GM12878 (cell line): ENCODE measurements at regions not wholly inside any gene's neighbourhood (a gene's known extent, or its start where the extent isn't known, plus 50 kb on each side); places are given as distances from the start of the nearest gene placed in this dataset.

ENCODE experiments used
- ATAC-seq: fragments of 200-7000 bp; cut with Tn5 transposase; 3 replicates; pipeline ENCODE4 v1.9.1; 2020; ENCODE audit warnings: mild to moderate bottlenecking, moderate library complexity
- BruUV-seq: library from RNA; stranded (reverse); fragments of 400-500 nt; replicated peaks from 2 replicates; lab custom pipeline; 2021; lab: Mats Ljungman, UMichigan
- CTCF ChIA-PET: fragments of 300-600 bp; sonication (Branson Sonifier 250); formaldehyde crosslinking; extraction: SDS; loops from one replicate; lab custom pipeline; 2021; ENCODE audit warnings: inconsistent platforms; lab: Yijun Ruan, JAX
- POLR2A ChIA-PET: fragments of 350-600 bp; formaldehyde crosslinking; extraction: SDS; loops from one replicate; lab custom pipeline; 2021; ENCODE audit warnings: inconsistent platforms; lab: Charles Lee
- RAD21 ChIA-PET: fragments of 300-600 bp; sonication (Branson Sonifier 250); formaldehyde crosslinking; loops from one replicate; lab custom pipeline; 2023; ENCODE audit warnings: antibody characterized with exemption; ENCODE audit not compliant: unreplicated experiment; lab: Charles Lee
- SMC1A ChIA-PET: fragments of 300-600 bp; sonication (Branson Sonifier 250); formaldehyde crosslinking; loops from one replicate; lab custom pipeline; 2023; ENCODE audit not compliant: unreplicated experiment, uncharacterized antibody; lab: Charles Lee
- DNase-seq: peaks from one replicate; pipeline ENCODE4 v3.0.0-alpha.2; 2011; ENCODE audit warnings: low read depth, low spot score
- FAIRE-seq: peaks from 3 replicates; lab custom pipeline; 2011; peaks lifted over from hg19 to GRCh38; lab: Jason Lieb, UNC
- H2AFZ ChIP-seq: 2 replicates; pipeline ENCODE4 v1.6.0; 2011; ENCODE audit warnings: low read depth, low read length, control low read depth; ENCODE audit not compliant: control insufficient read depth
- H3K27ac ChIP-seq: 2 replicates; pipeline ENCODE4 v1.5.1; 2011; ENCODE audit warnings: control low read depth; ENCODE audit not compliant: control insufficient read depth, insufficient read depth
- H3K27me3 ChIP-seq, 2 experiments: replicated peaks in 1 of 2; 2 replicates each; pipeline versions ENCODE4 v1.6.0 to v1.6.1; 2011; ENCODE audit warnings: low read length in 1 of 2; ENCODE audit not compliant: control insufficient read depth in 2 of 2, insufficient read depth in 2 of 2
- H3K36me3 ChIP-seq, 2 experiments: 2 replicates each; pipeline ENCODE4 v1.5.1; 2011; ENCODE audit warnings: low read length in 1 of 2; ENCODE audit not compliant: control insufficient read depth in 2 of 2, insufficient read depth in 2 of 2
- H3K4me1 ChIP-seq: 2 replicates; pipeline ENCODE4 v1.6.1; 2011; ENCODE audit warnings: mild to moderate bottlenecking, low read length, moderate library complexity, mixed read lengths; ENCODE audit not compliant: control insufficient read depth, insufficient read depth
- H3K4me2 ChIP-seq: 2 replicates; pipeline ENCODE4 v1.6.0; 2011; ENCODE audit warnings: control low read depth; ENCODE audit not compliant: control insufficient read depth, insufficient read depth
- H3K4me3 ChIP-seq: fragments of 200-600 bp; sonication (generic); 2 replicates; pipeline ENCODE4 v1.5.1; 2016
- H3K79me2 ChIP-seq: 2 replicates; pipeline ENCODE4 v1.6.0; 2011; ENCODE audit warnings: low read length; ENCODE audit not compliant: control insufficient read depth, insufficient read depth
- H3K9ac ChIP-seq: 2 replicates; pipeline ENCODE4 v1.8.0; 2011; ENCODE audit warnings: low read length, control low read depth, mixed read lengths; ENCODE audit not compliant: control insufficient read depth, insufficient read depth
- H3K9me3 ChIP-seq: replicated peaks from 3 replicates; pipeline ENCODE4 v1.5.1; 2011; ENCODE audit warnings: mild to moderate bottlenecking, low read length; ENCODE audit not compliant: control insufficient read depth, insufficient read depth
- H4K20me1 ChIP-seq: 2 replicates; pipeline ENCODE4 v1.6.0; 2011; ENCODE audit not compliant: control insufficient read depth, insufficient read depth
- ASH2L ChIP-seq: fragments of 300-600, 200-600 bp; sonication (generic); IDR thresholded peaks from 2 replicates; pipeline ENCODE4 v1.6.1; 2017; ENCODE audit warnings: low read depth, mild to moderate bottlenecking, borderline replicate concordance
- BACH1 ChIP-seq: fragments of 450-650 bp; IDR thresholded peaks from 2 replicates; pipeline ENCODE4 v1.6.1; 2017; ENCODE audit warnings: mild to moderate bottlenecking, borderline replicate concordance
- BCL11A ChIP-seq: IDR thresholded peaks from 2 replicates; pipeline ENCODE4 v1.6.1; 2011; ENCODE audit warnings: low read depth, low read length
- BHLHE40 ChIP-seq, 2 experiments: fragments of 450-650 bp in 1 of 2; IDR thresholded peaks; 2 replicates each; pipeline ENCODE4 v1.6.1; 2011 to 2017; ENCODE audit warnings: low read depth in 2 of 2, borderline replicate concordance in 1 of 2, improper control_type of control experiment in 1 of 2, low read length in 1 of 2, mild to moderate bottlenecking in 1 of 2
- BMI1 ChIP-seq: fragments of 450-650 bp; IDR thresholded peaks from 2 replicates; pipeline ENCODE4 v1.6.1; 2016; ENCODE audit warnings: mild to moderate bottlenecking, moderate library complexity, borderline replicate concordance
- DPF2 ChIP-seq: fragments of 450-650 bp; IDR thresholded peaks from 2 replicates; pipeline ENCODE4 v1.6.1; 2017; ENCODE audit warnings: mild to moderate bottlenecking
- EP300 ChIP-seq, 2 experiments: fragments of 150-350 bp in 1 of 2; IDR thresholded peaks; 2 replicates each; pipeline ENCODE4 v1.6.1; 2011 to 2012; ENCODE audit warnings: low read depth in 2 of 2, low read length in 2 of 2, borderline replicate concordance in 1 of 2, improper control_type of control experiment in 1 of 2, inconsistent platforms in 1 of 2; ENCODE audit not compliant: control insufficient read depth in 1 of 2
- HDAC2 ChIP-seq: fragments of 200-600 bp; sonication (generic); IDR thresholded peaks from 2 replicates; pipeline ENCODE4 v1.6.1; 2017
- KLF5 ChIP-seq: fragments of 450-650 bp; IDR thresholded peaks from 2 replicates; pipeline ENCODE4 v1.6.1; 2014; ENCODE audit warnings: mild to moderate bottlenecking; ENCODE audit not compliant: partially characterized antibody
- MTA2 ChIP-seq: fragments of 450-650 bp; IDR thresholded peaks from 2 replicates; pipeline ENCODE4 v1.6.1; 2016; ENCODE audit warnings: low read depth, mild to moderate bottlenecking, moderate library complexity
- NBN ChIP-seq: fragments of 450-650 bp; IDR thresholded peaks from 2 replicates; pipeline ENCODE4 v1.6.1; 2016
- NFYA ChIP-seq: IDR thresholded peaks from 2 replicates; pipeline ENCODE4 v1.6.1; 2011; ENCODE audit warnings: low read depth, mild to moderate bottlenecking, low read length, improper control_type of control experiment, borderline replicate concordance
- POU2F2 ChIP-seq: IDR thresholded peaks from 3 replicates; pipeline ENCODE4 v1.6.1; 2011; ENCODE audit warnings: low read depth, mild to moderate bottlenecking, low read length, borderline replicate concordance
- RELB ChIP-seq: fragments of 450-650 bp; IDR thresholded peaks from 2 replicates; pipeline ENCODE4 v1.6.1; 2017; ENCODE audit warnings: low read depth, mild to moderate bottlenecking, moderate library complexity
- RFX5 ChIP-seq: IDR thresholded peaks from 2 replicates; pipeline ENCODE4 v1.6.1; 2011; ENCODE audit warnings: low read depth, low read length, improper control_type of control experiment
- RUNX3 ChIP-seq: IDR thresholded peaks from 2 replicates; pipeline ENCODE4 v1.6.1; 2012; ENCODE audit warnings: low read length, inconsistent platforms
- SKIL ChIP-seq: fragments of 450-650 bp; IDR thresholded peaks from 2 replicates; pipeline ENCODE4 v1.6.1; 2017; ENCODE audit warnings: mild to moderate bottlenecking, low read depth, inconsistent platforms; ENCODE audit not compliant: poor library complexity, severe bottlenecking
- ZNF217 ChIP-seq: fragments of 450-650 bp; IDR thresholded peaks from 2 replicates; pipeline ENCODE4 v1.6.1; 2017; ENCODE audit warnings: antibody characterized with exemption, mild to moderate bottlenecking
- WGBS: methylation state at CpG from one replicate; pipeline ENCODE4 v1.1.6; 2016; ENCODE audit warnings: low lambda C conversion rate; ENCODE audit not compliant: insufficient replicate concordance, insufficient coverage; ENCODE audit errors: missing lambda C conversion rate; 5-methylcytosine and 5-hydroxymethylcytosine counted together
- in situ Hi-C: fragments of 300-500 bp; cut with MboI; formaldehyde crosslinking; loops from 9 replicates; pipeline ENCODE4 v1.14.3; 2018; ENCODE audit warnings: mixed read lengths
- intact Hi-C: fragments of 100-400 bp; cut with micrococcal nuclease; formaldehyde crosslinking; loops from one replicate; pipeline ENCODE4 v1.14.2; 2022; ENCODE audit not compliant: unreplicated experiment
- TF ChIP-seq, protein P1 (sequence below): IDR thresholded peaks from 2 replicates; pipeline ENCODE4 v1.6.1; 2011; ENCODE audit warnings: mild to moderate bottlenecking, low read depth, low read length, moderate library complexity; ENCODE audit not compliant: insufficient replicate concordance

GRCh38 chr6:40251637-40252300, 317.5 kb upstream of the MOCS1 start:
- no TSS peak for BruUV-seq
- Histone ChIP-seq H3K27me3 (no peaks in the 10 kb centered on the region; a peak in 1 of 4 replicates), H3K27ac (no peak overlapping the region), H3K4me3 (no peak overlapping the region), H3K4me1 (no peaks in the 10 kb centered on the region; the same call in 1 of the 2 replicates), H3K9ac (no peak overlapping the region), H4K20me1 (no peaks in the 10 kb centered on the region), H2AFZ (no peak overlapping the region), H3K4me2 (no peak overlapping the region), H3K79me2 (no peaks in the 10 kb centered on the region), H3K9me3 (no peaks in the 10 kb centered on the region; the same call in 2 of the 3 replicates), H3K36me3 (no peaks in the 10 kb centered on the region)
- intact Hi-C loops: loop anchor here (2.0 kb wide), 1 partner anchor 103 kb away; no protein-coding TSS in a partner anchor
- ChIA-PET CTCF (interaction anchor here (0.8 to 4.9 kb wide), 16 partner anchors 9 to 270 kb away, joined by 3 to 42 read pairs (median 4); no protein-coding TSS in a partner anchor), RAD21 (interaction anchor here (0.7 to 5.8 kb wide), 28 partner anchors 13 to 346 kb away, joined by 3 to 41 read pairs (median 6); no protein-coding TSS in a partner anchor), POLR2A (interaction anchor here (0.8 to 2.7 kb wide), 10 partner anchors 15 to 271 kb away, joined by 3 to 14 read pairs (median 3); no protein-coding TSS in a partner anchor), SMC1A (interaction anchor here (0.7 to 5.1 kb wide), 39 partner anchors 9 to 889 kb away, joined by 3 to 43 read pairs (median 5); no protein-coding TSS in a partner anchor)
- FAIRE-seq: no peak
- in situ Hi-C loops: no loop called here
- WGBS: 5% methylated on average over 3 of the region's 3 CpGs
- peak; percentile 63 for DNase-seq
- peak; percentile 71 for ATAC-seq
- TF ChIP-seq, protein P1, sequence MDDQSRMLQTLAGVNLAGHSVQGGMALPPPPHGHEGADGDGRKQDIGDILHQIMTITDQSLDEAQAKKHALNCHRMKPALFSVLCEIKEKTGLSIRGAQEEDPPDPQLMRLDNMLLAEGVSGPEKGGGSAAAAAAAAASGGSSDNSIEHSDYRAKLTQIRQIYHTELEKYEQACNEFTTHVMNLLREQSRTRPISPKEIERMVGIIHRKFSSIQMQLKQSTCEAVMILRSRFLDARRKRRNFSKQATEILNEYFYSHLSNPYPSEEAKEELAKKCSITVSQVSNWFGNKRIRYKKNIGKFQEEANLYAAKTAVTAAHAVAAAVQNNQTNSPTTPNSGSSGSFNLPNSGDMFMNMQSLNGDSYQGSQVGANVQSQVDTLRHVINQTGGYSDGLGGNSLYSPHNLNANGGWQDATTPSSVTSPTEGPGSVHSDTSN: no peak
- peak; percentile 58 for TF ChIP-seq RUNX3
- peak; percentile 86 for TF ChIP-seq SKIL
- TF ChIP-seq ASH2L: no peak
- TF ChIP-seq BMI1: 0 out of 2 replicates have a peak, but pooled peaks have one; percentile 30
- TF ChIP-seq MTA2: peak; percentile 82
- TF ChIP-seq RFX5: no peak
- no peak for TF ChIP-seq NFYA
- peak; percentile 14; the same call in 1 of the 2 replicates for TF ChIP-seq BACH1
- 0 out of 2 replicates have a peak, but pooled peaks have one; percentile 12 for TF ChIP-seq NBN
- peak; percentile 47 to 72; a peak in 2 of 4 replicates for TF ChIP-seq BHLHE40 (IDR thresholded peaks at IDR 0.05; ENCODE audit: borderline replicate concordance in 1 of 2, low read depth in 2 of 2, low read length in 1 of 2)
- TF ChIP-seq EP300 (IDR thresholded peaks at IDR 0.05; ENCODE audit: borderline replicate concordance in 1 of 2, control insufficient read depth in 1 of 2, low read depth in 2 of 2, low read length in 2 of 2): peak; percentile 78 to 81; a peak in 3 of 4 replicates
- peak; percentile 56; the same call in 1 of the 2 replicates for TF ChIP-seq DPF2
- no peak for TF ChIP-seq KLF5
- peak; percentile 46; the same call in 1 of the 2 replicates for TF ChIP-seq RELB
- TF ChIP-seq POU2F2: peak; percentile 95; the same call in 2 of the 3 replicates
- TF ChIP-seq BCL11A: peak; percentile 64
- TF ChIP-seq HDAC2: no peak
- TF ChIP-seq ZNF217: peak; percentile 72
